ENCODE measurements at regions not wholly inside any gene's neighbourhood (a gene's known extent, or its start where the extent isn't known, plus 50 kb on each side); places are given as distances from the start of the nearest gene placed in this dataset.

GRCh38 chr13:64540468-64540867, 2689.7 kb downstream of the PCDH9 start:
- Histone ChIP-seq H3K27ac (no peak overlapping the region), H3K4me1 (no peaks in the 10 kb centered on the region), H3K27me3 (no peaks in the 10 kb centered on the region), H3K9me3 (no peaks in the 10 kb centered on the region), H3K4me3 (no peak overlapping the region), H3K36me3 (replicated peaks in 1 of 2; ENCODE audit: insufficient read depth in 1 of 2, low read depth in 2 of 2) (no peaks in the 10 kb centered on the region)
- DNase-seq (no peak), ATAC-seq (no peak)
- intact Hi-C loops (cut with DNase I): no loop called here
- 88 to 94% methylated on average over 2 of the region's 2 CpGs for WGBS, 2 donors
- TF ChIP-seq, protein P1, sequence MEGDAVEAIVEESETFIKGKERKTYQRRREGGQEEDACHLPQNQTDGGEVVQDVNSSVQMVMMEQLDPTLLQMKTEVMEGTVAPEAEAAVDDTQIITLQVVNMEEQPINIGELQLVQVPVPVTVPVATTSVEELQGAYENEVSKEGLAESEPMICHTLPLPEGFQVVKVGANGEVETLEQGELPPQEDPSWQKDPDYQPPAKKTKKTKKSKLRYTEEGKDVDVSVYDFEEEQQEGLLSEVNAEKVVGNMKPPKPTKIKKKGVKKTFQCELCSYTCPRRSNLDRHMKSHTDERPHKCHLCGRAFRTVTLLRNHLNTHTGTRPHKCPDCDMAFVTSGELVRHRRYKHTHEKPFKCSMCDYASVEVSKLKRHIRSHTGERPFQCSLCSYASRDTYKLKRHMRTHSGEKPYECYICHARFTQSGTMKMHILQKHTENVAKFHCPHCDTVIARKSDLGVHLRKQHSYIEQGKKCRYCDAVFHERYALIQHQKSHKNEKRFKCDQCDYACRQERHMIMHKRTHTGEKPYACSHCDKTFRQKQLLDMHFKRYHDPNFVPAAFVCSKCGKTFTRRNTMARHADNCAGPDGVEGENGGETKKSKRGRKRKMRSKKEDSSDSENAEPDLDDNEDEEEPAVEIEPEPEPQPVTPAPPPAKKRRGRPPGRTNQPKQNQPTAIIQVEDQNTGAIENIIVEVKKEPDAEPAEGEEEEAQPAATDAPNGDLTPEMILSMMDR (IDR thresholded peaks at IDR 0.05): no peak
- TF ChIP-seq POLR2A (IDR thresholded peaks at IDR 0.05): no peak

GRCh38 chr13:64538711-64539110, 2691.4 kb downstream of the PCDH9 start:
- no peaks in the 10 kb centered on the region for H3K4me1 ChIP-seq

DNA sequence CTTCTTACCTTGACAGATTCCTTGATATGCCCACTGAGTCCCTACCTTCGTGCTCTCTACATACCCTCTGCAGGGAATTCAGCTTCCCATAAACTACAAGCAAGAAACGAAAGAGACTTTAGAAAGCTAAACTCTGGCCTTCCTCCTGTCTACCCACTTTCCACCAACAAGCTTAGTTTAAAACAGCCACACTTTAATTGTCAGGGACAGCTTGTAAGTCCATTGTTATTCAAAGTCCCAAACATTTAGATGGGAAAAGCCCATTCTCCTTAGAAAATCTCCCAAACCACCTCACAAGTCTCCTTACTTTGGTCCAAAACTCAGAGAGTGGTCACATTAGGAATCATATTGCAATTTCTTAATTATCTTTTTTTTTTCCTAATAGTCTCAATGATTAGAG, 2695.8 kb downstream of the PCDH9 start:
- Histone ChIP-seq H3K36me3 (replicated peaks in 1 of 2; ENCODE audit: insufficient read depth in 1 of 2, low read depth in 2 of 2) (no peaks in the 10 kb centered on the region), H3K27me3 (no peaks in the 10 kb centered on the region), H3K4me1 (no peaks in the 10 kb centered on the region), H3K27ac (no peak overlapping the region), H3K9me3 (no peaks in the 10 kb centered on the region), H3K4me3 (no peak overlapping the region)
- ATAC-seq: no peak
- DNase-seq: no peak
- TF ChIP-seq POLR2A (IDR thresholded peaks at IDR 0.05): no peak
- TF ChIP-seq, protein P1 (IDR thresholded peaks at IDR 0.05): no peak
- intact Hi-C loops (cut with DNase I): no loop called here
- WGBS, 2 donors: 72 to 76% methylated on average over 2 of the region's 2 CpGs

More at GRCh38 chr13:64538711-64539110, 2691.4 kb downstream of the PCDH9 start:
- TF ChIP-seq, protein P1 (IDR thresholded peaks at IDR 0.05): no peak
- no peak for TF ChIP-seq POLR2A (IDR thresholded peaks at IDR 0.05)
- Histone ChIP-seq H3K27ac (no peak overlapping the region), H3K36me3 (replicated peaks in 1 of 2; ENCODE audit: insufficient read depth in 1 of 2, low read depth in 2 of 2) (no peaks in the 10 kb centered on the region), H3K9me3 (no peaks in the 10 kb centered on the region), H3K4me3 (no peak overlapping the region), H3K27me3 (no peaks in the 10 kb centered on the region)
- intact Hi-C loops (cut with DNase I): no loop called here
- DNase-seq (no peak), ATAC-seq (no peak)
- 81 to 85% methylated on average over 2 of the region's 2 CpGs for WGBS, 2 donors

- Histone ChIP-seq H3K9me3 (no peaks in the 10 kb centered on the region), H3K27ac (no peak overlapping the region), H3K36me3 (replicated peaks in 1 of 2; ENCODE audit: insufficient read depth in 1 of 2, low read depth in 2 of 2) (no peaks in the 10 kb centered on the region), H3K4me1 (no peaks in the 10 kb centered on the region), H3K27me3 (no peaks in the 10 kb centered on the region), H3K4me3 (no peak overlapping the region)
- intact Hi-C loops (cut with DNase I): no loop called here
- TF ChIP-seq POLR2A (IDR thresholded peaks at IDR 0.05): no peak
- TF ChIP-seq, protein P1 (IDR thresholded peaks at IDR 0.05): no peak
- 82 to 91% methylated on average over 4 of the region's 4 CpGs for WGBS, 2 donors
- DNase-seq (no peak), ATAC-seq (no peak)
These were observed 2698.7 kb downstream of the PCDH9 start for GRCh38 chr13:64531400-64531799.

- WGBS, 2 donors: 31 to 36% methylated on average over 2 of the region's 2 CpGs
- no peak for TF ChIP-seq POLR2A (IDR thresholded peaks at IDR 0.05)
- TF ChIP-seq, protein P1 (IDR thresholded peaks at IDR 0.05): peak in 6 of 7 experiments; percentile 34 to 39 (median 38)
These were observed 2700.2 kb downstream of the PCDH9 start for GRCh38 chr13:64529874-64530485.

More at GRCh38 chr13:64529874-64530485, 2700.2 kb downstream of the PCDH9 start:
- no peaks in the 10 kb centered on the region for H3K4me1 ChIP-seq
- H3K9me3 ChIP-seq: no peaks in the 10 kb centered on the region
- H3K27me3 ChIP-seq: no peaks in the 10 kb centered on the region
- no peaks in the 10 kb centered on the region for H3K36me3 ChIP-seq (replicated peaks in 1 of 2; ENCODE audit: insufficient read depth in 1 of 2, low read depth in 2 of 2)
- DNase-seq (peak in 1 of 4 donors; percentile 23), ATAC-seq (no peak)
- no peak overlapping the region for H3K4me3 ChIP-seq
- intact Hi-C loops (cut with DNase I): no loop called here
- H3K27ac ChIP-seq: no peak overlapping the region
